ENCODE measurements at regions not wholly inside any gene's neighbourhood (a gene's known extent, or its start where the extent isn't known, plus 50 kb on each side); places are given as distances from the start of the nearest gene placed in this dataset.
"Not testable (repeated sequence)": the region's sequence is repeated elsewhere in the genome, so short reads cannot be mapped to it uniquely, and the experiment has no call there.

DNA sequence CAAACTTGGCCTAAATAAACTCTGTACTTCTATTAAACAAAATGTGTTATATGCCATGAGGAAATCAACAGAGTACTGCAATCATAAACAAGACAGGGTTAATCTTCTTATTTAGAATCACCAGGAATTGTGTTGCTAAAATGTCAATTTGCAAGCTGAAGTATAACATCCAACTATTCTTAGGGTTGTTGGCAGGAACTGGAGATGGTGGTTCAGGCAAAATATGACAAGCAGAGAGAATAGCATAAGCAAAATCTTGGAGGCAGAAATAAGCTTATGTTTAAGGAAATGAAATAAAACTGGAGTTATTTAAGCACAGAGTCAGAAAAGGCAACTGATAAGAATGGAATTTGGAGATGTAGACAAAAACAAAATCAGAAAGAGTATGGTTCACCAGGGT is 463.8 kb upstream of the SLC8A1 start:
- DNase-seq (ENCODE audit: low read depth in 3 of 3): no peak

DNA sequence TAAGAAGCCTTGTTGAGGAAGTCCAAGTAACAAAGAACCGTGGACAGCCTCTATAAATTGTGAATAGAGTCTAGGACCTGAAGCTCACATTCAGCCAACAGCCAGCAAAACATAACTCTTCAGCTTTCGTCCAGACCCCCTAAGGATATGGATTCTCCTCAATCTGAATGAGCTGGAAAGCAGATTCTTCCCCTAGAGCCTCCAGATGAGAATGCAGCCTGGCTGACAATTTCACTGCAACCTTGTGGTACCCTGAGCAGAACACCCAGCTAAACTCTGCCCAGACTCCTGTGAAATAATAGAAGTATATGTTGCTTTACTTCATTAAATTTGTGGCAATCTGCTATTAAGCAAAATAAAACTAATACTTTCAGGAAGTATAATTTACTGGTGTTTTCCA is 483.5 kb upstream of the SLC8A1 start:
- no peak for DNase-seq (ENCODE audit: low read depth in 3 of 3)

DNA sequence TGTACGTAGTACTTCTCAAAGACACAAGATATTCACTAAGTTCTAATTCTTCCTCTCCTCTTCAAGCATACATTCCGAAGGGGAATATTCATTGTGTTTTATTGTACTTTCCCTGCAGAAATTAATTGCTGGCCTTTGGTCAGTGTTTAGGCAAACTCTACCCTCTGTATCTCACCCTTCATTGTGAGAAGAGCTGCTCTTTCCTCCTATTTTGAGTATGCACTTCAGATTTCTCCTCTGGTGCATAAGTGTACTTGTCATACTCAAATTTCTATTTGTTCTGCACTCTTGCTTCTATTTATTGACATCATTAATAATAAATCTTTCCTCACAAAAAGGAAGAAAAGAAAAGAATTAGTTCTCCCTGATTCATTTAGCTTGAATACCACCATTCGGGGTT is 485.4 kb upstream of the SLC8A1 start:
- DNase-seq (ENCODE audit: low read depth in 3 of 3): no peak

DNA sequence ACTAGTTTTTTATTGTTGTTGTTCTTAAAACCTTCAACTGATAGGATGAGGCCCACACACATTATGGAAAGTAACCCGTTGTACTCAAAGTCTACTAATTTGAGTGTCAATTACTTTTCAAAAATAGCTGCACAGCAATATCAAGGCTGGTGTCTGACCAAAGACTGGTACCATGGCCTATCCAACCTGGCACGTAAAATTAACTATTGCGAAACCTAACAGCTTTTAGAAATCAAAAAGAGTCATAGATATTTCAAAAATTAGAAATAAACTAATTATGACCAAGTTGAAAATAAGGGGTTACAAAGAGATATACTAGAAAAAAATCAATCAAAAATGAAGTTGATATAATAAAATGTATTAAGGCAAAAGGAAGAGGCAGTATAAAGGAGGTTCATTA is 501.5 kb upstream of the SLC8A1 start:
- DNase-seq (ENCODE audit: low read depth in 3 of 3): no peak

DNA sequence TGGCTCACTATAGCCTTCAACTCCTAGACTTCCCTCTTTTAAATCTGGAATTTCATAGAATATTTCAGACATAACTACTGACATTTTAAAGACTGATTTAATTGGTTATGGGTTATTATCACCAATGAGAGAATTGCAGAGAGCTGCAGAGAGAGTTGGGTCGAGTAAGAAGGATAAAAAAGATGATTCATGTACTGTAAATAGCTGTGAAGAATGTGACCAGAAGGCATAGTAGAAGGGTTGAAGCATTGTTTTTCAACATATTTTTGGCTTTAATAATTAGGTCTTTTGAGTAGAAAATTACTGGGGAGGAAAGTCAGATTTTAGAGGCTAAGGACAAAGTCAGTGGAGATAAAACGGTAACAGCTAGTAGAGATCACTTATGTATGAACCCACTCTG is 503.2 kb upstream of the SLC8A1 start:
- no peak for DNase-seq (ENCODE audit: low read depth in 3 of 3)

DNA sequence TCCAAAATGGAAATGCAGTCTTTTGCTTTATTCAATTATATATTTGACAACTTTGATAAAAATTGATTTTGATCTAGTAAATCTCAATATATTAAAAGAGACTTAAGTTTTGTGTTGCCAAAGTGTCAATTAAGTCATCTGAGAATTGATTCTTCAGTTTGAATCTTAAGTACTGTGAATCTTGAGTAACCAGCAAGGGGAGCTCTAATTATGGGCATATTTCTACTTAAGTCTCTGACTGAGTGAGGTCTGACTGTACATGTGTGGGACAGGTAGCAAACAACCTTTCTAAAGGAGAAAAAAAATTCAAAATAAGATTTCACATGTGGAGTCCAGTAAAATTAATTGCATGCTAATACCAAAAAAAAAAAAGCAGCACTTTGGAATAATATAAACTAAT is 503.7 kb upstream of the SLC8A1 start:
- DNase-seq (ENCODE audit: low read depth in 3 of 3): no peak

DNA sequence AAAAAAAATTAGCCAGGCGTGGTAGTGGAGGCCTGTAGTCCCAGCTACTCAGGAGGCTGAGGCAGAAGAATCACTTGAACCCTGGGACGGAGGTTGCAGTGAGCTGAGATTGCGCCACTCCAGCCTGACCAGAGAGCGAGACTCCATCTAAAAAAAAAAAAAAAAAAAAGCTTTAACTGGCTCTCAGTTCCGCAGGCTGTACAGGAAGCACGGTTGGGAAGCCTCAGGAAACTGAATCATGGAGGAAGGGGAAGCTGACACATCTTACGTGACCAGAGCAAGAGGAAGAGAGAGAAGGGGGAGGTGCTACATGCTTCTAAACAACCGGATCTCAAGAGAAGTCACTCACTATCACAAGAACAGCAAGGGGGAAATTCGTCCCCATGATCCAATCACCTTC is 505.6 kb upstream of the SLC8A1 start:
- DNase-seq (ENCODE audit: low read depth in 3 of 3): no peak

DNA sequence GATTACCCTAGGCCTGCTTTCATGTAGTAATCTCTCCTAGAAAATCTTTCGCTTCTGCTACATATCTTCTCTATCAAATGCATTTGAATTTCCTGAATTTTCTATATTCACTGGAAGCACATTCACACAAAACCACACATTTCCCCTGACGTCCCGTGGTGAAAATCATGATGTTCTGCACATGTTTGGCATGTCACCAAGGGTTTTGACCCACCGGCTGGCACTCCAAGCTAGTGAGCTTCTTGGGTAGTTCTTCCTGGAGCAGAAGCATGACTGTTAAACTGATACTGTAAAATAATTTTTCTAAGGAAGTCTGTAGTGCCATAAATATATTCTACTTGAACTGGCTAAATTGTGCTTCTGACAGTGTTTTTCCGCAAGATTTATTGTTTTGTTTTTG is 510.1 kb upstream of the SLC8A1 start:
- no peak for DNase-seq (ENCODE audit: low read depth in 3 of 3)

DNA sequence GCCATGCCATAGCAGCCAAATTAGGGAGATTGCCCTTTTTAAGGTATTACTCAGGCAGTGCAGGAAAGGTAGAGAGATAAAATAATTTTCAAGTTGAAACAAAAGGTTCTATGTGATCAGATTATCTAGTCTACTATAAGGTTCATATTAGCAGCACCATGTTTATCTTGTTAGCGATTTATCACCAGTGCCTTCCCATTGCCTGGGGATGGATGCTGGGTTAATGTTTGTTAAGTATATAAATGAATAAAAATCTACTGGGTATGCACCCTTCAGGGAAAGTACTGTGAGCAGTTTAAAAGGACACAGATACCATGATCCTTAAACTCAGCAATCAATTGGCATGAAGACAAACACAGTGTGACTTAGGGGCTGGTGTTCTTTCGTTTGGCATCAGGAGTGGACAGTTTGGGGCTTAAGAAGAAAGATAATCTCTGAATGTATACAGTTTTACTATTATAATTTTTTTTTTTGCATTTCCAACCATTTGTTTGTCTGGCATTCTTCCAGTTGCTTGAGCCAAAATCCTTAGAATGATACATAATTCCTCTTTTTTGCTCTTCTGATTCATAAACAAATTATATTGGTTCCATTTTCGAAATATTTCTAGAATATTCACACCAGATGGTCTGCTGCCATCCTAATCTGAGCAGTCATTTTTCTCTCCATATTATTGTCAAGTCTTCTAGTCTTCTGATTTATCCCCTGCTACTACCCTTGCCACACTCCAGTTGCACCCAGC is 512.8 kb upstream of the SLC8A1 start:
- DNase-seq (ENCODE audit: low read depth in 3 of 3): no peak

DNA sequence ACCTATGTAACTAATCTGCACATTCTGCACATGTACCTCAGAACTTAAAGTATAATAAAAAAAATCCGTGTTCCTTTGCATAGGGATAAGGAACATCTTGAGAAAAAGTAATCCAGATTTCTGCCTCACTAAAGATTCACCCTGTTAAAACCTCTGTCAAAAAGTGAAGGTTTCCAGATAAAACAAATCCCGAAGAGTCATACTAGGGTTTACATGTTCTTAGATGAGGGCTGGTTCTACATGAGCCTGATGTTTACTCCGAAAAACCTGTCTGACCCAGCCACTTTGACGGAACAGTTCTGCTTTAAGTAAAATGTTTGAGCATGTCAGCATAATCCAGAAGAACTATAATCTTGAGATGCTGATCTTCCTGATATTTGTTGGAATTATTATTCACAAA is 515.6 kb upstream of the SLC8A1 start:
- no peak for DNase-seq (ENCODE audit: low read depth in 3 of 3)

DNA sequence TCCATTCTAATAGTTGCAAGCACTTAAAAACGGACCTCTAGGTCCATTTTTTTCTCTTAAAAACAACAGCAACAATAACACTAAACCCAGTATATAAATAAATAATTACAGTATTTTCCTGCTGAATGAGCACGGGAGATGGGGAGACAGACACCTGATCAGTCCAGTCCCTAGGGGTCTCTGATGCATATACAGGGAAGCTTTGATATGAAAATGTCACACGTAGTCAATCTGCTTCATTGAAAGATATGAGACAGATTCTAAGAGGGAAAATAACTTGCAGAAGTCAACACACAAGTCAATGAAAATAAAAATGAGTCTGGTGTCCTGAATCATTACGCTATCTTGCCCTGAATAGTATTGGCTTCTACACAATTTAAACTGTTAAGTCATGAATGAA is 523.3 kb upstream of the SLC8A1 start:
- no peak for DNase-seq (ENCODE audit: low read depth in 3 of 3)

DNA sequence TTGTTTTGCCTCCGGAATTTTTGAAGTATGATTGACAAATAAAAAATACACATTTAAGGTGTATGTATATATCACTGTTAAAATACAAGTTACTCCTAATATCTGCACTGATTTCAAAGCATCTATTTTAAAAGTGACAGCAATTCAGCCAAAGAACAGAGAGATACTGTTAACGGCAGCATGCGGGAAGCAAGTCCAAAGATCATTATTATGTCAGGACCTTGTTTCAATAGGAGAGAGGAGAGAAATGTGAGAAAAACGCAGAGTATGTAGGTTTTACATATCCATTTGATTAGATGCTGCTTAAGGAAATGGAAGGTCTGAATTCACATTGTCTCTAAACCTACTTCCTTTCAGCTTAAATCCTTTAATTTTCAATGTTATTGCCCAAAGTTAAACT is 545.5 kb upstream of the SLC8A1 start:
- DNase-seq (ENCODE audit: low read depth in 3 of 3): no peak

DNA sequence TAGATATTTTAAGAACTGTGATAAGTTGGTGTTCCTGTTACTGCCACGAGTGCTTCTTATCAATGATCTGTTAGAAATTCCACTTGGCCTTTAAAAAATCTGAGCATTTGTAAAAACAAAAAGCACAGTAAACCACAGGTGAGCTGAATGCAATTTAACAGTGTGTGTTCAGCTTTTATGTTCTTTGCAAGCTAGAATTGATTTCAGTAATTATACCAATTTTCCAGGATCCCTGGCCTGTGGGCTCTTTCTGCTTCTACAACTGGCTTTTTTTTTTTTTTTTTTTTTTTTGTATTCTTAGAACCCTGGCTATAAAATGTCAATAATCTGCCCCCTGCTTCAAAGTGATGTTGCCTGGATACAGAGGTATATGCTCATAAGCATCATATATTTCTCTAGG is 548.5 kb upstream of the SLC8A1 start:
- DNase-seq (ENCODE audit: low read depth in 3 of 3): no peak

DNA sequence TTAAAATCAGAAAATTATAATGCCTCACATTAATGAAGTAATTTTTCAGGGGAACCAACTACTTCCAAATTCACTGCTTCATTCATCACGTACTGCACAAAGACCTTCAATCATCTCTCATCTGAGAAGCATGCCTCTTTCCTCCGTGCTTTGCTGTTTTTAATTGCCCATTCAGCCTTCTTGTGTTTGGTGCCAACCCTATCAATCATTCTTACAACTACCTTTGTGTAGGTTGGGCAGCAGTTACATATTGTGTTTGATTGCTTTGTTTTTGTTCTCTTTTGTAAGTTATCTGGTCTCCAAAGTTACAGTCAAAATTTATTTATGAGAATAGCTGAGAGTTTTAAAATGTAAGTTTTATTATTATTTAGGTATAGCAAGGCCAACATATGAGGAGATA is 549.0 kb upstream of the SLC8A1 start:
- DNase-seq (ENCODE audit: low read depth in 3 of 3): no peak

DNA sequence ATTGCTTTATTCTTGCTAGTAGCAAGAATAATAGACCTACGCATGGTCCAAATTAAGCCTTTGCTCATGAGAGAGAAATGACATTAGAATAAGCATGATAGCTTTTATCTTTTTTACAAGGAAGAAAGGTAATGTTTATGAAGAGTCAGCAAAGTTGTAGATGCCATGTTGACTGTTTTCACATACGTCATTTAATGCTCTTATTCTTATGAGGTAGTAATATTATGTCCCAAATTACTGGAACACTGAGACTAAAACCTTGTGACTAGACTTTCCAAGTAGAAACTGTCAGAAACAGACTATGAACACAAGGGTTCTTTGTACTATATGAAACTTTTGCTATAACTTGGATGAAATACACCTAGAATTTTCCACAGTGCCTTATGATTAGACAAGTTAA is 552.8 kb upstream of the SLC8A1 start:
- no peak for DNase-seq (ENCODE audit: low read depth in 3 of 3)

DNA sequence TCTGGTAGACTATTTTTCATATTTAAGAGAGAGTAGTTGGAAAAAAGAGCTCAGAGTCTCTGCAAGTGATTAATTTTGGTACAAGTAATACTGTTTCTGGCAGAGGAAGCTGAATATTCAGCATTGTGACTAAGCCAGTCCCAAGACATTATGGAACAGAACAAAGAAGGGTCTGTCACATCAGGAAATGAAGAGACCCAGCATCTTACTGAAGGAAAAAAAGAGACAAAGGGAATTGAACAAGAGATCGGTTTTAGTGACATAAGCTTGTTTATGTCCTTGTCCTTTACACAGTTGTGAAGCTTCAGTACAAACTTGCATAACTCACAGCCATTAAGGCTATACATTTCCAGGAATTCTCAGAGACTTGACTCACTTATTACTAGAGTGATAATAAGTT is 568.5 kb upstream of the SLC8A1 start:
- no peak for DNase-seq (ENCODE audit: low read depth in 3 of 3)

DNA sequence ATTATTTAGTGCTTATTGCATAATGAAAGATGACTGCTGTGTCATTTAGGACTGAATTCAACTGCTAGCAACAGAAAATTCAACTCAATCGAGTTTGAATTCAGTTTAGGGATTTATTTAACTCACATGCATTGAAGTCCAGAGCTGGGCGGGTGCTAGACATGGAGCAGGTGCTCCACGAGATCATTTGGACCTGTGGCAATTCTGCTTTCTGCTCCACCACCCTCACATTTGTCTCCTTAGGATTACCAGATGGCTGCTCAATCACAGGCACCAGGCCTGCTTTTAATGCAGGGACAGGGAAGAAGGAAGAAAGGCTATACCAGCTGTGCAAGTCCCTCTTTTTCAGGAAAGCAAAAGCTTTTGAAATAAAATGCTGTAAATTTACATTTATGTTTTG is 572.9 kb upstream of the SLC8A1 start:
- DNase-seq (ENCODE audit: low read depth in 3 of 3): no peak

DNA sequence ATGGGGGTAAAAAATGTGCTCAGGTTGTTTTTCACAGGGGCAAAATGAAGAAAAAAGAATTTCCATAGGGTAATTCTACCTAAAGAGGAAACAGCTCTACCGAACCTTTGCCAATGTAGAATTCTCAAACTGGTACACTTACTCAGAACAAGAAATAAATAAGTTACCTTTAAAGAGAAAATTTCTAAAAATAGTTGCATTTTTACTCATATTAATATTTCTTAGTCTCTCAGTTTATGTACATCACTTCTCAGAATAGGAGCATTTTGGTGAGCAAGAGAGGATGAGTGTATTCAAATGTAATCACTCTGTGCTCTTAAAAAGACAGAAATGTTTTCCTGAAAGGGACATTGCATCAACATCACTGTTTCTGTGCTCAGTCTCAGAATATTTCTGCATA is 574.7 kb upstream of the SLC8A1 start:
- DNase-seq (ENCODE audit: low read depth in 3 of 3): no peak

DNA sequence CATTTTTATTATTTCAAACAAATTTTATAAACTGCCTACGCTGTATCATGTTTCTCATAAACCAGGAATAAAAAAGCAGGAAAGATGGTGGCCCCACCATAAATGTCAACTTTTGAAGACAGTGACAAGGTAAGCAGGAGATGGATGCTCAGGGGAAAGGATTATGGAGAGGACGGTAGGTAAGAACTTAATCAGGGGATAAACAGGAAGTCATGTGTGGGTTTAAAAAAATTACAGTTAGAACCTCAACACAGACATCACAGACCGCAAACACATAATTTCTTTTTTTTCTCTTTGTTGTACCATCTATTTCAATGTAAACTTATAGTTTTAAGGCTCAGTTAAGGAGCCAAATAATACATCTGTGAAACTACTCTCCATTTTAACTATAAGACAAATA is 575.2 kb upstream of the SLC8A1 start:
- no peak for DNase-seq (ENCODE audit: low read depth in 3 of 3)

DNA sequence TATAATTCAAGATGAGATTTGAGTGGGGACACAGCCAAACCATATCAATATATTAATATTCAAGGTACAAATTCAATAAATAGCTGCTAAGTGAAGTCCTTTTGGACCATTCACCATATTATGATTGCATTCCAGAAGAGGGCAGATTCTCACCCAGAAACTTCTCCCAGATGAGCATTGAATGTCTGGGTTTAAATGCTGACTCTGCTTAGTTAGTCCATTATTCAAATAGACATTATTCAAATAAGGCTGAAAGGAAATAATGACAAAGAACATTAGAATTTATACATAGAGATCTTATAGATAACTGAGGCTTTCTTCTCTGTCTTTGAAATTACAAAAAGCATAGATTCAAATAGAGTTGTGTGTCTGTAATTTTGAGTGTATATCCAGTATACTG is 579.4 kb upstream of the SLC8A1 start:
- DNase-seq (ENCODE audit: low read depth in 3 of 3): no peak

DNA sequence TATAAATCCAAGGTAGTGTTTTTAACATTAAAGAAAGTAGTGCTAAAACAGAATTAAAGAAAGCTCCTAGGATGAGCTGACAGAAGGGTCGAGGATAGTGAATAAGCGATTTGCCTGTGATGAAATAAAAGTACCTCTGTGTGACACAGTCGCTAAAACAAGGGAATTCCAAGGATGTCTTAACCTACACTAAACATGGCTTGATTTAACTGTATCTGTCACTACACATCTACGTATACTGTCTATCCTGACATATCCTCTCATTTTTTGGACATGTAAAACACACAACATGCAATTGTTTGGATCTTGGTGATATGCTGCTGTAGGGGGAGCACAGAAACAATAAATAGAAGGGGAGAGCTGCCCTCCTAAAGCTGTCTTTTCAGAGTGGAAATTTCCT is 580.8 kb upstream of the SLC8A1 start:
- no peak for DNase-seq (ENCODE audit: low read depth in 3 of 3)

DNA sequence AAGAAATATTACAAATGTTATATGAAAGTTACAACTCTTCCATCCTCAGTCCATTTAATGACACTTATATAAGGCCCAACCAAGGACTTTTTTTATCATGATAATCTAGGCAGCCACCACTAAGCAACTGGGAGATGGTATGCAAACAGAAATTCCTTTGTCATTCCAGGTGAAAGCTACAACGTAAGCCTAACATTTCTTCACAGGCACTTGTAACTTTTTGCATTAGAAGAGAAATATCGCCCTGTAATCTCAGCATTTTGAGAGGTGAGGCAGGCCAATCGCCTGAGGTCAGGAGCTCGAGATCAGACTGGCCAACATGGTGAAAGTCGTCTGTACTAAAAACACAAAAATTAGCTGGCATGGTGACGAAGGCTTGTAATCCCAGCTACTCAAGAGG is 581.2 kb upstream of the SLC8A1 start:
- no peak for DNase-seq (ENCODE audit: low read depth in 3 of 3)

DNA sequence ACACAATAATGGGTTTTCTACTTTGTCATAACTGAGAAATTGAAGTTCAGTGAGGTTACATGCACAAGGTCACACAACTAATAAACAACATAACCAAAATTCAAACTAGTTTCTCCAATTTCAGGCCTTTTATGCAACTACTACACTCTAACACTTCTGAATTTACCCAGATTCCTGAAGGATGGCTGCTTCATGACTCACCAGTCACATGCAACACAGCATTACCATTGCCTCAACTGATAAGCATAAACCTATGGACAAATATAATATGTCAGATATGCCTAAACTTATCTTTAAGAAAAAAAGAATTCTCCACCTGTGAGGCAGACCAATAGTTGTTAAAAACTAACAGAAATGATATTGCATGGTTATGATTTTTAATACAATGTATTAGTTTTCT is 586.5 kb upstream of the SLC8A1 start:
- DNase-seq (ENCODE audit: low read depth in 3 of 3): no peak

DNA sequence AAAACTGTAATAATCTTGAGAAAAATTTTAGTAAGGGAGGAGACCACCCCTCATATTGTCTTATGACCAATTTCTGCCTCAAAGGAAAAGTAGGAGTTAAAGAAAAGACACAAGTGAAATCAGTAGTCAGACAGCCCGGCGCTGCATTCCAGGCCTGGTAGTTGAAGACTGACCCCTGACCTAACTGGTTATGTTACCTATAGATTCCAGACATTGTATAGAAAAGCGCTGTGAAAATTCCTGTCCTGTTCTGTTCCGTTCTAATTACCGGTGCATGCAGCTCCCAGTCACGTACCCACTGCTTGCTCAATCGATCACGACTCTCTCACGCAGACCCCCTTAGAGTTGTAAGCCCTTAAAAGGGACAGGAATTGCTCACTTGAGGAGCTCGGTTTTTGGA is 587.9 kb upstream of the SLC8A1 start:
- DNase-seq (ENCODE audit: low read depth in 3 of 3): not testable (repeated sequence)

Data from stimulated activated CD4-positive, alpha-beta T cell treated with anti-CD3 and anti-CD28 coated beads, TNF-alpha, amount 100 ng/mL, for 24 hours (primary cell).